Loucy (cell line): ENCODE measurements at regions not wholly inside any gene's neighbourhood (a gene's known extent, or its start where the extent isn't known, plus 50 kb on each side); places are given as distances from the start of the nearest gene placed in this dataset.

Experiments
- H2AFZ ChIP-seq: fragments of 200-600 bp; sonication (generic); 2 replicates; pipeline ENCODE4 v1.6.0; 2016; ENCODE audit warnings: antibody characterized with exemption, mild to moderate bottlenecking, low read length, moderate library complexity
- H3F3A ChIP-seq: fragments of 200-600 bp; 2 replicates; pipeline ENCODE4 v1.6.0; 2016; ENCODE audit warnings: antibody characterized with exemption, low read depth, mild to moderate bottlenecking
- H3K27me3 ChIP-seq: fragments of 200-600 bp; sonication (generic); 2 replicates; pipeline ENCODE4 v1.6.1; 2014; ENCODE audit warnings: low read length, mild to moderate bottlenecking; ENCODE audit not compliant: insufficient read depth, poor library complexity, severe bottlenecking
- H3K36me3 ChIP-seq: fragments of 200-600 bp; sonication (generic); 2 replicates; pipeline ENCODE4 v1.6.1; 2016; ENCODE audit warnings: low read length; ENCODE audit not compliant: insufficient read depth
- H3K4me1 ChIP-seq: fragments of 200-600 bp; sonication (generic); 2 replicates; pipeline ENCODE4 v1.5.1; 2014; ENCODE audit warnings: low read length, mild to moderate bottlenecking; ENCODE audit not compliant: insufficient read depth, poor library complexity, severe bottlenecking
- H3K4me2 ChIP-seq: fragments of 200-600 bp; sonication (generic); 2 replicates; pipeline ENCODE4 v1.6.0; 2014; ENCODE audit warnings: antibody characterized with exemption, low read length, low read depth, mild to moderate bottlenecking; ENCODE audit not compliant: poor library complexity, severe bottlenecking
- H3K4me3 ChIP-seq: fragments of 200-600 bp; sonication (generic); 2 replicates; pipeline ENCODE4 v1.5.1; 2014; ENCODE audit warnings: low read length, mild to moderate bottlenecking, mixed read lengths; ENCODE audit not compliant: poor library complexity, severe bottlenecking
- H3K79me2 ChIP-seq: fragments of 200-600 bp; sonication (generic); 2 replicates; pipeline ENCODE4 v1.6.1; 2014; ENCODE audit warnings: low read length; ENCODE audit not compliant: insufficient read depth
- H3K9ac ChIP-seq: fragments of 200-600 bp; sonication (generic); 2 replicates; pipeline ENCODE4 v1.6.0; 2014; ENCODE audit warnings: mild to moderate bottlenecking, low read depth, low read length, moderate library complexity; ENCODE audit not compliant: poor library complexity, severe bottlenecking
- H3K9me2 ChIP-seq: fragments of 200-600 bp; sonication (generic); replicated peaks from 2 replicates; pipeline ENCODE4 v1.6.1; 2016; ENCODE audit warnings: low read depth, low read length, mixed read lengths
- H3K9me3 ChIP-seq: fragments of 200-600 bp; sonication (generic); 2 replicates; pipeline ENCODE4 v1.6.1; 2014; ENCODE audit warnings: mild to moderate bottlenecking, antibody characterized with exemption, low read length, low read depth; ENCODE audit not compliant: insufficient read depth
- H4K20me1 ChIP-seq: fragments of 200-600 bp; sonication (generic); 2 replicates; pipeline ENCODE4 v1.6.0; 2014; ENCODE audit warnings: antibody characterized with exemption, low read length, mild to moderate bottlenecking; ENCODE audit not compliant: insufficient read depth, poor library complexity, severe bottlenecking
- CTCF ChIP-seq: fragments of 200-600 bp; sonication (generic); conservative IDR thresholded peaks from 2 replicates; pipeline ENCODE4 v1.5.1; 2014; ENCODE audit warnings: mild to moderate bottlenecking, antibody characterized with exemption, low read length
- EZH2phosphoT487 ChIP-seq: fragments of 200-600 bp; IDR thresholded peaks from 2 replicates; pipeline ENCODE4 v1.6.1; 2018; ENCODE audit warnings: antibody characterized with exemption, mild to moderate bottlenecking, moderate library complexity, borderline replicate concordance

- no peaks in the 10 kb centered on the region for H3K36me3 ChIP-seq
- no peaks in the 10 kb centered on the region for H3F3A ChIP-seq
- H3K27me3 ChIP-seq, result no peaks in the 10 kb centered on the region
- no peak overlapping the region for H3K4me3 ChIP-seq
- no peaks in the 10 kb centered on the region for H3K4me1 ChIP-seq
- no peak for TF ChIP-seq CTCF
- no peak for TF ChIP-seq EZH2phosphoT487
- no peak overlapping the region for H3K9ac ChIP-seq
- no peak overlapping the region for H2AFZ ChIP-seq
- H3K9me2 ChIP-seq, result no peaks in the 10 kb centered on the region
- H3K9me3 ChIP-seq, result no peaks in the 10 kb centered on the region
- H3K79me2 ChIP-seq, result no peaks in the 10 kb centered on the region
- H4K20me1 ChIP-seq, result no peaks in the 10 kb centered on the region
- no peak overlapping the region for H3K4me2 ChIP-seq
Observed at GRCh38 chr5:74918232-74918669, 52.1 kb upstream of the FAM169A start.

GRCh38 chr5:74916831-74917710, 50.9 kb upstream of the FAM169A start:
- no peaks in the 10 kb centered on the region for H3K9me2 ChIP-seq
- no peaks in the 10 kb centered on the region for H4K20me1 ChIP-seq
- no peaks in the 10 kb centered on the region for H3K4me1 ChIP-seq
- no peaks in the 10 kb centered on the region for H3K36me3 ChIP-seq
- no peaks in the 10 kb centered on the region for H3K79me2 ChIP-seq
- H3F3A ChIP-seq, result no peaks in the 10 kb centered on the region
- TF ChIP-seq EZH2phosphoT487, result no peak
- no peak for TF ChIP-seq CTCF
- H3K9me3 ChIP-seq, result no peaks in the 10 kb centered on the region
- no peak overlapping the region for H3K9ac ChIP-seq
- H3K4me2 ChIP-seq, result no peak overlapping the region
- H3K27me3 ChIP-seq, result no peaks in the 10 kb centered on the region
- H2AFZ ChIP-seq, result no peak overlapping the region
- H3K4me3 ChIP-seq, result no peak overlapping the region
